Mesothelial cell of epicardium (in vitro differentiated cells): ENCODE measurements at regions not wholly inside any gene's neighbourhood (a gene's known extent, or its start where the extent isn't known, plus 50 kb on each side); places are given as distances from the start of the nearest gene placed in this dataset.

Experiments used
- DNase-seq, 2 experiments: peaks; one replicate each; pipeline ENCODE4 v3.0.0; 2021; ENCODE audit warnings: low spot score in 2 of 2; ENCODE audit not compliant: unreplicated experiment in 2 of 2
- H3K27ac Mint-ChIP-seq: 2 replicates; pipeline ENCODE4 v1.8.0; 2021; ENCODE audit warnings: mixed read lengths
- H3K27me3 Mint-ChIP-seq: 2 replicates; pipeline ENCODE4 v1.8.0; 2021; ENCODE audit warnings: low read depth, mixed read lengths
- H3K36me3 Mint-ChIP-seq: 2 replicates; pipeline ENCODE4 v1.8.0; 2021; ENCODE audit warnings: mixed read lengths
- H3K4me1 Mint-ChIP-seq: 2 replicates; pipeline ENCODE4 v1.8.0; 2021; ENCODE audit warnings: mixed read lengths
- H3K4me3 Mint-ChIP-seq: 2 replicates; pipeline ENCODE4 v1.8.0; 2021; ENCODE audit warnings: mild to moderate bottlenecking, moderate library complexity, mixed read lengths
- H3K9me3 Mint-ChIP-seq: 2 replicates; pipeline ENCODE4 v1.8.0; 2021; ENCODE audit warnings: mixed read lengths
- CTCF ChIP-seq: fragments of 200-600 bp; sonication (generic); IDR thresholded peaks from one replicate; pipeline ENCODE4 v1.5.0; 2021; ENCODE audit warnings: antibody characterized with exemption; ENCODE audit not compliant: unreplicated experiment

GRCh38 chr9:117979914-117980313, 275.7 kb downstream of the TLR4 start:
- no peaks in the 10 kb centered on the region for H3K36me3 Mint-ChIP-seq
- no peak overlapping the region for H3K4me3 Mint-ChIP-seq
- H3K4me1 Mint-ChIP-seq, result no peaks in the 10 kb centered on the region
- TF ChIP-seq CTCF, result no peak
- H3K27ac Mint-ChIP-seq, result no peak overlapping the region
- H3K27me3 Mint-ChIP-seq, result peaks cover 21% of the 10 kb centered on the region
- H3K9me3 Mint-ChIP-seq, result no peaks in the 10 kb centered on the region
- DNase-seq, result no peak

- no peak overlapping the region for H3K27ac Mint-ChIP-seq
- H3K36me3 Mint-ChIP-seq, result no peaks in the 10 kb centered on the region
- H3K27me3 Mint-ChIP-seq, result peaks cover 20% of the 10 kb centered on the region
- no peak for TF ChIP-seq CTCF
- no peak overlapping the region for H3K4me3 Mint-ChIP-seq
- no peaks in the 10 kb centered on the region for H3K9me3 Mint-ChIP-seq
- DNase-seq, result no peak
- no peaks in the 10 kb centered on the region for H3K4me1 Mint-ChIP-seq
Measured at GRCh38 chr9:117987945-117988344, 283.7 kb downstream of the TLR4 start.

- Mint-ChIP-seq H3K4me3 (no peak overlapping the region), H3K27me3 (peaks cover 4% of the 10 kb centered on the region), H3K9me3 (no peaks in the 10 kb centered on the region), H3K4me1 (no peaks in the 10 kb centered on the region), H3K27ac (no peak overlapping the region), H3K36me3 (no peaks in the 10 kb centered on the region)
- DNase-seq, result no peak
- no peak for TF ChIP-seq CTCF
Measured at GRCh38 chr9:117992006-117992405, 287.8 kb downstream of the TLR4 start.

- TF ChIP-seq CTCF, result no peak
- no peak for DNase-seq
- Mint-ChIP-seq H3K4me3 (no peak overlapping the region), H3K36me3 (no peaks in the 10 kb centered on the region), H3K27ac (no peak overlapping the region), H3K9me3 (no peaks in the 10 kb centered on the region), H3K4me1 (no peaks in the 10 kb centered on the region), H3K27me3 (peaks cover 2% of the 10 kb centered on the region)
Measured at GRCh38 chr9:118000581-118000980, 296.4 kb downstream of the TLR4 start.

- H3K4me1 Mint-ChIP-seq, result no peaks in the 10 kb centered on the region
- H3K9me3 Mint-ChIP-seq, result no peaks in the 10 kb centered on the region
- peaks cover 12% of the 10 kb centered on the region for H3K27me3 Mint-ChIP-seq
- no peak overlapping the region for H3K27ac Mint-ChIP-seq
- TF ChIP-seq CTCF, result no peak
- no peak overlapping the region for H3K4me3 Mint-ChIP-seq
- DNase-seq, result no peak
- H3K36me3 Mint-ChIP-seq, result no peaks in the 10 kb centered on the region
Measured at GRCh38 chr9:118003240-118003639, 299.0 kb downstream of the TLR4 start.

GRCh38 chr9:118008246-118008645, 304.0 kb downstream of the TLR4 start:
- no peaks in the 10 kb centered on the region for H3K9me3 Mint-ChIP-seq
- no peak overlapping the region for H3K27ac Mint-ChIP-seq
- H3K27me3 Mint-ChIP-seq, result peaks cover 32% of the 10 kb centered on the region
- no peak for DNase-seq
- TF ChIP-seq CTCF, result no peak
- H3K4me3 Mint-ChIP-seq, result no peak overlapping the region
- H3K4me1 Mint-ChIP-seq, result no peaks in the 10 kb centered on the region
- no peaks in the 10 kb centered on the region for H3K36me3 Mint-ChIP-seq
